ENCODE measurements at regions not wholly inside any gene's neighbourhood (a gene's known extent, or its start where the extent isn't known, plus 50 kb on each side); places are given as distances from the start of the nearest gene placed in this dataset.

GRCh38 chr4:78694457-78694787 lies 81.7 kb upstream of the BMP2K start:
- TF ChIP-seq CTCF (conservative IDR thresholded peaks at IDR 0.05; ENCODE audit: low read depth, low read length): no peak
- no peak for TF ChIP-seq EZH2phosphoT487 (IDR thresholded peaks at IDR 0.05; ENCODE audit: borderline replicate concordance, low read length)
- no peak for TF ChIP-seq EZH2 (IDR thresholded peaks at IDR 0.05; ENCODE audit: low read length, unreplicated experiment)
